GM13976 (cell line): ENCODE measurements at regions not wholly inside any gene's neighbourhood (a gene's known extent, or its start where the extent isn't known, plus 50 kb on each side); places are given as distances from the start of the nearest gene placed in this dataset.

ENCODE experiments used
- DNase-seq: peaks from one replicate; pipeline ENCODE4 v3.0.0; 2012; ENCODE audit warnings: low spot score
- in situ Hi-C: fragments of 300-500 bp; cut with MboI; formaldehyde crosslinking; loops from one replicate; pipeline ENCODE4 v1.12.0; 2022; ENCODE audit warnings: low sequenced_read_pairs, mixed read lengths, inconsistent platforms; ENCODE audit not compliant: unreplicated experiment
- TF ChIP-seq, protein P1 (sequence below): IDR thresholded peaks from 2 replicates; pipeline ENCODE4 v1.5.1; 2012; ENCODE audit warnings: borderline replicate concordance, mild to moderate bottlenecking; ENCODE audit not compliant: insufficient read depth; ENCODE audit errors: extremely low read depth, missing control alignments, control extremely low read depth

DNA sequence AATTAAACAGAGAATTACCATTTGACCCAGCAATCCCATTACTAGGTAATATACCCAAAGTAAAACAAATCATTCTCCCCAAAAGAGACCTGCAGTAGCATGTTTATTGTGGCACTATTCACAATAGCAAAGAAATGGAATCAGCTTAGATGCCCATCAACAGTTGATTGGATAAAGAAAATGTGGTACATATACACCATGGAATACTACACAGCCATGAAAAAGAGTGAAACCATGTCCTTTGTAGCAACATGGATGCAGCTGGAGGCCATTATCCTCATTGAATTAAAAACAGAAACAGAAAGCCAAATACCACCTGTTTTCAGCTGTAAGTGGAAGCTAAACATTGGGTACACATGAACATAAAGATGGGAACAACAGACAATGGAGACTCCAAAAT is 1141.8 kb upstream of the AUTS2 start:
- in situ Hi-C loops: no loop called here
- TF ChIP-seq, protein P1, sequence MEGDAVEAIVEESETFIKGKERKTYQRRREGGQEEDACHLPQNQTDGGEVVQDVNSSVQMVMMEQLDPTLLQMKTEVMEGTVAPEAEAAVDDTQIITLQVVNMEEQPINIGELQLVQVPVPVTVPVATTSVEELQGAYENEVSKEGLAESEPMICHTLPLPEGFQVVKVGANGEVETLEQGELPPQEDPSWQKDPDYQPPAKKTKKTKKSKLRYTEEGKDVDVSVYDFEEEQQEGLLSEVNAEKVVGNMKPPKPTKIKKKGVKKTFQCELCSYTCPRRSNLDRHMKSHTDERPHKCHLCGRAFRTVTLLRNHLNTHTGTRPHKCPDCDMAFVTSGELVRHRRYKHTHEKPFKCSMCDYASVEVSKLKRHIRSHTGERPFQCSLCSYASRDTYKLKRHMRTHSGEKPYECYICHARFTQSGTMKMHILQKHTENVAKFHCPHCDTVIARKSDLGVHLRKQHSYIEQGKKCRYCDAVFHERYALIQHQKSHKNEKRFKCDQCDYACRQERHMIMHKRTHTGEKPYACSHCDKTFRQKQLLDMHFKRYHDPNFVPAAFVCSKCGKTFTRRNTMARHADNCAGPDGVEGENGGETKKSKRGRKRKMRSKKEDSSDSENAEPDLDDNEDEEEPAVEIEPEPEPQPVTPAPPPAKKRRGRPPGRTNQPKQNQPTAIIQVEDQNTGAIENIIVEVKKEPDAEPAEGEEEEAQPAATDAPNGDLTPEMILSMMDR: no peak
- no peak for DNase-seq

DNA sequence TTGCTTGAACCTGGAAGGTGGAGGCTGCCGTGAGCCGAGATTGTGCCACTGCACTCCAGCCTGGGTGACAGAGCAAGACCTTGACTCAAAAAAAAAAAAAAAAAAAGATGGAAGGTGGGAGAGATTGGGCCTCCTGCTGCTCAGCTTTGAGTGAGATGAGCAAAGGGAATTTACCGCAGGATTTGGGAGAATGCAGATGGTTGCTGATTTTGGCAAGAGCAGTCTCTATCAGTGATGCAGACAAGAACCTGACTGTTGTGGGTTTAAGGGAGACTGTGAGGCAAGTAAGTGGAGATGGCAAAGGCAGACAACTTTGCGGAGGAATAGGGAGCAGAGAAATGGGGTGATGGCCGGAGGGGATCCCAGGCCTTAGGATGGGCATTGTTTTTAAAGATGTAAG is 1140.8 kb upstream of the AUTS2 start:
- DNase-seq: no peak
- TF ChIP-seq, protein P1: no peak
- in situ Hi-C loops: no loop called here

DNA sequence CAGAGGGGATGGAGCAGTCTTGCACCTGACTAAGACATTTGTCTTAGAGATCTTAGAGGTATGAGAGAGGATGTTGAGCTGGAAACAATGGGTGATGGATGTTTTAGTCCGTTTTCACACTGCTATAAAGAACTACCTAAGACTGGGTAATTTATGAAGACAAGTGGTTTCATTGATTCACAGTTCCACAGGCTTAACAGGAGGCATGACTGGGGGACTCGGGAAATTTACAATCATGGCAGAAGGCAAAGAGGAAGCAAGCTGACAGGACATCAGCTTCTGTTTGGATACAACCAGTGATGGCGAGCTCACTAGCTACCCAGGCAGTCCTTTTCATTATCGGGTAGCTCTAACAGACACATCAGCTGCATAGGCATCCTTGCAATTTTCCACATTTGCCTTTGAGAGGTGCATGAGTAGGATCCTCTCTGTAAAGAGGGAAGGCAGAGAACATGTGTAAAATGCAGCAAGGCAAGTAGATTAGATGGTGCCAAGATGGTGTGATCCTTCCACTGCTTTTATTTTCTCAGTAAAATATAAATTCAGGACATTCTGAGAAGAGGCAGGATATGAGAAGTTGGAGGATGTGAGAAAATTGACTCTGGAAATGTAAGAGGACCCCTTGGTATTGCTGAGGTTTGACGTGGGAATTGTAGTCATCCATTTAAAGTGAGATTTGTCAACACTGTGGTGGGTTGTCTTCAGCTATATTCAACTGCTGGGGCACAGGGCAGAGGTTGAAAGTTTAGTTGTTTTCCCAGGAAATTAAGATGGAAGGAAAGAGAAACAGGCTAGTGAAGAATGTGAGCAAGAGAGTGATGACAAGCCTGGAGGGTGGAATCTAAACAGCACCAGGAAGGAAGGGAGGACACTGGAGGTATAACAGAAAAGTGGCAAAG is 1140.0 kb upstream of the AUTS2 start:
- in situ Hi-C loops: no loop called here
- TF ChIP-seq, protein P1: no peak
- DNase-seq: no peak

DNA sequence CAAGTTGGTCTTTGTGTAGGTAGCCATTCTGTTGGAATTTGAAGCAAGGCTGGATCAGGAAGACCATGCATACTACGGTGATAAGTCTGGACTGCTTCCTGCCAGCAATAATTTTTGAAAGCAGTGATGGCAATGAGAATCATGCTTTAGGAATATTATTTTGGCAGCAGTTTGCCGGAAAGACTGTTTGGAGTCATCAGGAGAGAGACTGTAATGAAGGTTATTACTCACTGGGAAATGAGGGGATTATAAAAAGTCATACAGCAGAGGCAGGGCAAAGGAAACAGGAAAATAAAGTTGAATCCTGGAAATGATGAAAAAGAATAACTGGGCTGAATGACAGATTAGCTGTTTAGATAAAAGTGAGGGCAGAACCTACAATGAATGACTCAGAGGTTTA is 1136.8 kb upstream of the AUTS2 start:
- TF ChIP-seq, protein P1: no peak
- no peak for DNase-seq
- in situ Hi-C loops: no loop called here

DNA sequence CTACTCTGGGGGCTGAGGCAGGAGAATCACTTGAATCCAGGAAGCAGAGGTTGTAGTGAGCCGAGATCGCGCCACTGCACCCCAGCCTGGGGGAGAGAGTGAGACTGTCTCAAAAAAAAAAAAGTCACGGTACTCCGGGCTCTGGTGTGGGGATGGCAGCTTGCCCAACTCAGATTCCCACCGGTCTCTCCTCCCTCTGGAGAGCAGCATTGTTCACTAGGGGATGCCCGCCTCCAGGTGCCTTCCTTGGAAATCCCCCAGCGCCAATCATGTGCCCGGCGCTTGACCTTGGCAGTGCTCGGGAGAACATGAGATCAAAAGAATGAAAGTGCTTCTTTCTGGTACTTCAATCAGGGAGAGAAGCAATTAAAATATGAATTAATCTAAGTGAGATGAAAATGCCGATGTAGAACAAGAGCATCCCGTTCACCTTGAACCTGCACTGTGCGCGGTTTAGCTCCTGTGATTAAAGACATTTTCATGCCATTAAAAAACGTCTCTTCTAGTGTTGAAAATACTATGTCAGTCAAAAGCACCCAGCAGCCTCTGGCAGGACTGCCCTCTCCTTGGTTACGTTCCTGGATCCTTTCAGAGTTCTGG is 1127.3 kb upstream of the AUTS2 start:
- in situ Hi-C loops: no loop called here
- TF ChIP-seq, protein P1: no peak
- DNase-seq: no peak

DNA sequence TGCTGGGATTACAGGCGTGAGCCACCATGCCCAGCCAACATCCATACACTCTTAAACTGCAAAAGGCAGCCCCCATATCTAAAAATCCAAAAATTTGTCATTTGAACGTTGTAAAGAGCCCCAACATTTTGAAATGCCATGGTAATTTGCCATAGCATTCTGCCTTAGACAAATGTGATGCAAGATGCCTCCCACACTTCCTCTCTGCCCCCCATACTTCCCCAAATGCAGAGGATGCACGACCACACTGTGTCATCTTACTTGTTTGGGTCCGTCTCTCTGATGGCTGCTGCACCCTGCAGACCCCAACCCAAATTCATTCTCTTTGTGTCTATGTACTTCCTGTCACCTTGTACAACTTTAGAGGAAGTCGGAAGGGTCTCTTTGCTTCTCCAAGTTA is 1125.6 kb upstream of the AUTS2 start:
- in situ Hi-C loops: no loop called here
- TF ChIP-seq, protein P1: no peak
- DNase-seq: no peak
